GM12872 (cell line): ENCODE measurements at regions not wholly inside any gene's neighbourhood (a gene's known extent, or its start where the extent isn't known, plus 50 kb on each side); places are given as distances from the start of the nearest gene placed in this dataset.

ENCODE experiments used
- CTCF ChIP-seq: IDR thresholded peaks from 3 replicates; pipeline ENCODE4 v1.5.1; 2011; ENCODE audit warnings: low read depth, mild to moderate bottlenecking, low read length, moderate library complexity; ENCODE audit not compliant: insufficient read depth

- TF ChIP-seq CTCF, result no peak
Observed at GRCh38 chr22:49422701-49423100, 405.0 kb downstream of the BRD1 start.

- no peak for TF ChIP-seq CTCF
Observed at GRCh38 chr22:49420651-49421050, 407.0 kb downstream of the BRD1 start.

GRCh38 chr22:49419661-49420060 is 408.0 kb downstream of the BRD1 start:
- no peak for TF ChIP-seq CTCF

- no peak for TF ChIP-seq CTCF
Observed at GRCh38 chr22:49418943-49419342, 408.7 kb downstream of the BRD1 start.

GRCh38 chr22:49418341-49418894 is 409.3 kb downstream of the BRD1 start:
- TF ChIP-seq CTCF, result no peak

- TF ChIP-seq CTCF, result no peak
Observed at GRCh38 chr22:49417833-49418232, 409.8 kb downstream of the BRD1 start.

- TF ChIP-seq CTCF, result no peak
Observed at GRCh38 chr22:49417326-49417725, 410.3 kb downstream of the BRD1 start.
